ENCODE measurements at regions not wholly inside any gene's neighbourhood (a gene's known extent, or its start where the extent isn't known, plus 50 kb on each side); places are given as distances from the start of the nearest gene placed in this dataset.

DNA sequence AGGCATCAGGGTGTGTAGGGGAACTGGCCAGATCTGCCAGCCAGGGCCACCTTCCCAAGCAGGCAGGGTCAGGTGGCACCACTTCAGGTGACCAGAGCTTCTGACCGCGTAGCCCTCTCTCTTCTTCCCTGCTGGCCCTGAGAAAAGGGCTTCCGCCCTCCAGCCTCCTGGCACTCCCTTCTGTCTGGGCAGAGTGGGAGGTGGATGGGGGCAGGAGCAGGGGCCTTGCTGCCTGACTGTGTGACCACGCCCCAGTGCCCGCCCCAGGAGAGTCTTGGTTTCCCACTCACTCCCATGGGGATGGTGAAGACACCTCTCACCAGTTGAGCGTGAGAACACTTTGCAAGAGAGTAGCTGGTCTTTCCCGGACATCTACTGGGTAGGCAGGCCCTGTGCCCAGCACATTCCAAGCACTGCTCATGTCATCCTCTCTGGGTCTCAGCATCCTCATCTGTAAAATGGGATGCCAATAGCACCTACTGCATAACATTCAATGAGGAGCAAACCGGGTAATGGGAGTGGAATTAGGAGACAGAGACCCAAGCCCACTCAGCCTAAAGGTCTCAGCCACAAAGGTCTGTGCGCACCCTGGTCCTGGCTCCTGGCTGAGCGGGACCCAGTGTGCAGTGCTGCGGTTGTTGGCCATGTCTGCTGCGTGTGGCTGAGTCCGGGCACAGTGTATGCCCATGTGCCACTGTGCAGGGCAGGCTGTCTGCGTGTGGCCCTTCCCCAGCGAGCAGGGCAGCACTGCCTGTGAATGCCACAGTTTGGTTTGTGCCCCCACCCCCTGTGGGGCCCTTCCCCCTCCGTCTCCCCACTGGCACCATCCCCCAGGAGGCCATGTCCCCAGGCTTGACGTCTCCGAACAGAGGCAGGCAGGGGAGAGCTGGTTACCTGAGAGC, 179.1 kb upstream of the IER5L start:
- TF ChIP-seq, protein P1, sequence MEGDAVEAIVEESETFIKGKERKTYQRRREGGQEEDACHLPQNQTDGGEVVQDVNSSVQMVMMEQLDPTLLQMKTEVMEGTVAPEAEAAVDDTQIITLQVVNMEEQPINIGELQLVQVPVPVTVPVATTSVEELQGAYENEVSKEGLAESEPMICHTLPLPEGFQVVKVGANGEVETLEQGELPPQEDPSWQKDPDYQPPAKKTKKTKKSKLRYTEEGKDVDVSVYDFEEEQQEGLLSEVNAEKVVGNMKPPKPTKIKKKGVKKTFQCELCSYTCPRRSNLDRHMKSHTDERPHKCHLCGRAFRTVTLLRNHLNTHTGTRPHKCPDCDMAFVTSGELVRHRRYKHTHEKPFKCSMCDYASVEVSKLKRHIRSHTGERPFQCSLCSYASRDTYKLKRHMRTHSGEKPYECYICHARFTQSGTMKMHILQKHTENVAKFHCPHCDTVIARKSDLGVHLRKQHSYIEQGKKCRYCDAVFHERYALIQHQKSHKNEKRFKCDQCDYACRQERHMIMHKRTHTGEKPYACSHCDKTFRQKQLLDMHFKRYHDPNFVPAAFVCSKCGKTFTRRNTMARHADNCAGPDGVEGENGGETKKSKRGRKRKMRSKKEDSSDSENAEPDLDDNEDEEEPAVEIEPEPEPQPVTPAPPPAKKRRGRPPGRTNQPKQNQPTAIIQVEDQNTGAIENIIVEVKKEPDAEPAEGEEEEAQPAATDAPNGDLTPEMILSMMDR (IDR thresholded peaks at IDR 0.05; ENCODE audit: low read length) = no peak
- no peak for TF ChIP-seq EZH2 (optimal IDR thresholded peaks at IDR 0.05; ENCODE audit: low read depth, low read length)

Measured in MM.1S (cell line).